ENCODE measurements at regions not wholly inside any gene's neighbourhood (a gene's known extent, or its start where the extent isn't known, plus 50 kb on each side); places are given as distances from the start of the nearest gene placed in this dataset.

DNA sequence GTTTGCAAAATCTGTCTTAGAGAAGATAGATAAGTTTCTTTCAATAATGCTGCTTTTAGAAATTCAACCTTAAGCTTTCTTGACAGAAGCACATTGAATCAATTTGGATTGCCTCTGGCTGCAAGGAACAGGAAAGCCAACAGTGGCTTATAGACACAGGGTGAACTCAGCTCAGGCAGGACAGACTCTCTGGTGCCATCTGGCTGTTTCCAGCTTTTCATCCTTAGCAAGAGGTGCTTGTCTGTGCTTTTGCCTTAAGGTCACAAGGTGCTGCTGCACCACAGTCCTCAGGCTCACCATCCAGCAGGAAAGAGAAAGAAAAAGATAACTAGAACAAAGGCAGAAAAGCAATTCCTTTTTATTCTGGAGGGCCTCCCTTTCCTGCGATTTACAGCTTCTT, 93.7 kb upstream of the ETS2 start:
- DNase-seq = peak; percentile 12

GRCh38 chr21:38712664-38713063, 93.1 kb upstream of the ETS2 start:
- DNase-seq = no peak

- no peak for DNase-seq
Observed at GRCh38 chr21:38714039-38714817, 91.5 kb upstream of the ETS2 start.

DNA sequence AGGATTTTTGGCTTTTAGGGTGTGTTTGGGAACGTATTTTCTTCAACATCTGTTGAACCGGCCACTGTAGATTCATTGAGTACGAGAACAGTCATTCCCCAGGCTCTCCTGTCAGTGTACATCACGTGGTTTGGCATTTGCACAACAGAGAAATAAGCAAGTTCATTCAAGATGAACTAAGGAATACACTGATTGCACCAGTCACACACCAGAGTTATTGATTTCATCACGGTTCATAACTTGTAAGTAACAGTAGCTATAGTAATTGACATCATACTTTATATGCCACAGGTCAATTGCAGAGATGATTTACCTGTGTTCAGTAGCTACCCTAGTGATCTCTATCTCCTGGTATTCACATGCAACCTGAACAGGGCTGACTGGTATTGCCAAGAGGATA, 90.7 kb upstream of the ETS2 start:
- DNase-seq = no peak

- DNase-seq = no peak
Observed at GRCh38 chr21:38716088-38716487, 89.6 kb upstream of the ETS2 start.

GRCh38 chr21:38716942-38717341, 88.8 kb upstream of the ETS2 start:
- DNase-seq = no peak

DNA sequence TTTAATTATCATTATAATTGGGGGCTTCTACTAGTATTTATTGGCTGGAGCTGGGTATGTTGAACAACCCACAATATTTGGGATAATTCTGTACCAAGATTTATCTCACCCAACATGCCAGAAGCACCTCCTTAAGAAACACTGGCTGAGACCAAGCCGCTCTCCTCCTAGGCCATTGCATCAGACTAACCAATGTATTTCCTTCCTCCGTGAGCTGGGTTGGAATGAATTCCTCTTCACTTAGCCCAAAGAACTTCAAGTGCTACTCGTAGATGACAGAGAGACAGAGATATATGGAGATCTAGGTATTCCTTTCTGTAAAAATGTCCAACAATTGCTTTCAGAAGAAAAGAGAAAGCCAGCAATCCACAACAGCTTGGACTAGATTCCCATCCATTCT, 87.2 kb upstream of the ETS2 start:
- DNase-seq = no peak

GRCh38 chr21:38720074-38720473, 85.7 kb upstream of the ETS2 start:
- no peak for DNase-seq

- no peak for DNase-seq
Observed at GRCh38 chr21:38721055-38721454, 84.7 kb upstream of the ETS2 start.

GRCh38 chr21:38721958-38722357, 83.8 kb upstream of the ETS2 start:
- DNase-seq = no peak

GRCh38 chr21:38725196-38726157, 80.3 kb upstream of the ETS2 start:
- no peak for DNase-seq

- no peak for DNase-seq
Observed at GRCh38 chr21:38726482-38726881, 79.2 kb upstream of the ETS2 start.

GRCh38 chr21:38729291-38729690, 76.4 kb upstream of the ETS2 start:
- DNase-seq = no peak

- no peak for DNase-seq
Observed at GRCh38 chr21:38729754-38730379, 75.9 kb upstream of the ETS2 start.

GRCh38 chr21:38733972-38734546, 71.7 kb upstream of the ETS2 start:
- peak; percentile 30 for DNase-seq

GRCh38 chr21:38734646-38735365, 70.9 kb upstream of the ETS2 start:
- no peak for DNase-seq

GRCh38 chr21:38735626-38736206, 70.0 kb upstream of the ETS2 start:
- DNase-seq = no peak

- DNase-seq = no peak
Observed at GRCh38 chr21:38740090-38740489, 65.6 kb upstream of the ETS2 start.

GRCh38 chr21:38741092-38741949, 64.4 kb upstream of the ETS2 start:
- DNase-seq = no peak

- no peak for DNase-seq
Observed at GRCh38 chr21:38741950-38742256, 63.8 kb upstream of the ETS2 start.

GRCh38 chr21:38742580-38743260, 63.0 kb upstream of the ETS2 start:
- DNase-seq = no peak
